ENCODE measurements at regions not wholly inside any gene's neighbourhood (a gene's known extent, or its start where the extent isn't known, plus 50 kb on each side); places are given as distances from the start of the nearest gene placed in this dataset.
"Not testable (repeated sequence)": the region's sequence is repeated elsewhere in the genome, so short reads cannot be mapped to it uniquely, and the experiment has no call there.

DNA sequence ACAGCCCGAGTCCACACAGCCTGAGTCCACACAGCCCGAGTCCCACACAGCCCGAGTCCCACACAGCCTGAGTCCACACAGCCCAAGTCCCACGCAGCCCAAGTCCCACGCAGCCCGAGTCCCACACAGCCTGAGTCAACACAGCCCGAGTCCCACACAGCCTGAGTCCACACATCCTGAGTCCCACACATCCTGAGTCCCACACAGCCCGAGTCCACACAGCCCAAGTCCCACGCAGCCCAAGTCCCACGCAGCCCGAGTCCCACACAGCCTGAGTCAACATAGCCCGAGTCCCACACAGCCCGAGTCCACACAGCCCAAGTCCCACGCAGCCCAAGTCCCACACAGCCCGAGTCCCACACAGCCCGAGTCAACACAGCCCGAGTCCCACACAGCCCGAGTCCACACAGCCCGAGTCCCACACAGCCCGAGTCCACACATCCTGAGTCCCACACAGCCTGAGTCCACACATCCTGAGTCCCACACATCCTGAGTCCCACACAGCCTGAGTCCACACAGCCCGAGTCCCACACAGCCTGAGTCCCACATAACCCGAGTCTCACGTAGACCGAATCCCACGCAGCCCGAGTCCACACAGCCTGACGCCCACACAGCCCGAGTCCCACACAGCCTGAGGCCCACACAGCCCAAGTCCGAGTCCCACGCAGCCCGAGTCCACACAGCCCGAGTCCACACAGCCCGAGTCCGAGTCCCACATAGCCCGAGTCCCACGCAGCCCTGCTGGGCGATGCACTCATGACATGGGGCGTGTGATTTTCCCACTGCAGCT lies 60.6 kb upstream of the SMOC2 start:
- not testable (repeated sequence) for H3K9me3 ChIP-seq (replicated peaks); H3K27ac ChIP-seq; H3K36me3 ChIP-seq; H3K4me3 ChIP-seq; DNase-seq; H3K4me1 ChIP-seq; H3K27me3 ChIP-seq

- H3K9me3 ChIP-seq (replicated peaks) = no peaks in the 10 kb centered on the region
- no peak for DNase-seq
These were observed 59.9 kb upstream of the SMOC2 start for GRCh38 chr6:168380956-168381605.

GRCh38 chr6:168381726-168382458 lies 59.1 kb upstream of the SMOC2 start:
- H3K4me3 ChIP-seq = no peak overlapping the region
- H3K9me3 ChIP-seq (replicated peaks) = no peaks in the 10 kb centered on the region
- no peak for DNase-seq
- no peaks in the 10 kb centered on the region for H3K4me1 ChIP-seq
- H3K27ac ChIP-seq = no peak overlapping the region
- H3K27me3 ChIP-seq = no peaks in the 10 kb centered on the region; the same call in 1 of the 2 replicates
- H3K36me3 ChIP-seq = no peaks in the 10 kb centered on the region

More at GRCh38 chr6:168380956-168381605, 59.9 kb upstream of the SMOC2 start:
- Histone ChIP-seq H3K4me3 (no peak overlapping the region), H3K4me1 (no peaks in the 10 kb centered on the region), H3K36me3 (no peaks in the 10 kb centered on the region), H3K27ac (no peak overlapping the region), H3K27me3 (no peaks in the 10 kb centered on the region; the same call in 1 of the 2 replicates)

DNA sequence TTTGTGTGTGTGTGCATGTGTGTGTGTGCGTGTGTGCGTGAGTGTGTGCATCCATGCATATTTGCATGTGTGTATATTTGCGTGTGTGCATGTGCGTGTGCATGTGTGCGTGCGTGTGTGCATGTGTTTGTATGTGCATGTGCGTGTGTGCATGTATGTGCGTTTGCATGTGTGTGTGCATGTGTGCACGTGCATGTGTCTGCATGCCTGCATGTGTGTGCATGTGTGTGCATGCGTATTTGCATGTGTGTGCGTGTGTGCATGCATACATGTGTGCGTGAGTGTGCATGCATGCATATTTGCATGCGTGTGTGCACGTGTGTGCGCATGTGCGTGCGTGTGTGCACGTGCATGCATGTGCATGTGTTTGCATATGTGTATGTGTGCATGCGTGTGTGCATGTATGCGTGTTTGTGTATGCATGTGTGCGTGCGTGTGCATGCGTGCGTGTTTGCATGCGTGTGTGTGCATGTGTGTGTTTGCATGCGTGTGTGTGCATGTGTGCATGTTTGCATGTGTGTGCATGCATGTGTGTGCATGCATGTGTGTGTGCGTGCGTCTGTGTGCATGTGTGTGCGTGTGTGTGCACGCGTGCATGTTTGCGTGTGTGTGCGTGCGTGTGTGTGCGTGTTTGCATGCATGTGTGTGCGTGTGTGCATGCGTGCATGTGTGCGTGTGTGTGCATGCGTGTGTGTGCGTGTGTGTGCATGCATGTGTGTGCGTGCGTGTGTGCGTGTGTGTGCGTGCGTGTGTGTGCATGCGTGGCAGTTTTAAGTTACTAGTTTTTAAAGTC lies 57.7 kb upstream of the SMOC2 start:
- Histone ChIP-seq H3K27me3 (no peaks in the 10 kb centered on the region; the same call in 1 of the 2 replicates), H3K27ac (no peak overlapping the region), H3K36me3 (no peaks in the 10 kb centered on the region), H3K4me1 (no peaks in the 10 kb centered on the region), H3K9me3 (replicated peaks) (no peaks in the 10 kb centered on the region), H3K4me3 (no peak overlapping the region)
- no peak for DNase-seq

DNA sequence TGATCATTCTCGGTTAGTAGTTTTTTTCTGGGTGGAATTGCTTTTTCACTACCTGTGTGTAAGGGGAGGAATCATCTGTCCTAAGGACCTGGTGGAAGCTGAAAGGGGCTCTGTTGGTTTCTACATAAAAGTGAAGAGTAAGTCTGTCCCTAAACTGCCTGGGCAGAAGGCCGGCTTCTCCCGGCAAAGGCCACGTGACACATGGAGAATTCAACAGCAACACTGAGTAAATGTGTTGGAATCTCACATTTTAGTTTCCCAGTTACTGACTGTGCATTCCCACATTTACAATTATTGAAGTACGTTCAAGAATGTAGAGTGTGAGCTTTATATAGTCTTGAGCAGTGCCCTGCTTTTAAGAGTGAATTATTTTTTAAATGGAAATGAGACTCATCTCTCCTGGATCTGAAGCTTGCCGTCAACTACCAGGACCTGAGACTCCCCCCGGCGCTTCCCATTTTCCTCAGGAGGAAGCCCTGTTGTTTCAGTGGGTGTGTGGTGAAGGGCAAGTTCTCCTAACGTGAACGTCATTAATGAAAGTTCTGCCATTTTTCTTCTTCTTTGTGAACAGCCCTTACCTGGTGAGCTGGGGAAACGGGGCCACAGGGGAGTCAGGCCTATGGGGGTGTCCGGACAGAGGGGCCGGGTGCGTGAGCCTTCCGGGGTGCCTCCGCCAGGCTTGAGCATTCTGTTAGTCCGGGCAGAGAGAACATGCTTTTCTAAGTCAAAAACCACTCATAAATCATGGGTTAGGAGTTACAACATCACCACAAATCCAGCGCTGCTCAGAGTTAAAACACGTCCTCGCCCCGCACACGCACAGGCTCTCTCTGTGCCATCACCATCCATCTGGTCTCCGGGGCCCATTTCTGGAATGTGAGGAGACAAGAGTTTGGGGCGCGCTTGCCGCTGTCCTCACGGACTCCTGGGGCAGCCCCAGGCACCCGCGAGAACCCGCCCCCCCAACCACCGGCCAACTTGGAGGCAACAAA lies 56.6 kb upstream of the SMOC2 start:
- DNase-seq = no peak
- Histone ChIP-seq H3K27ac (no peak overlapping the region), H3K27me3 (no peaks in the 10 kb centered on the region; the same call in 1 of the 2 replicates), H3K36me3 (no peaks in the 10 kb centered on the region), H3K4me3 (no peak overlapping the region), H3K9me3 (replicated peaks) (no peaks in the 10 kb centered on the region), H3K4me1 (no peaks in the 10 kb centered on the region)

- H3K4me1 ChIP-seq = no peaks in the 10 kb centered on the region
- no peaks in the 10 kb centered on the region for H3K36me3 ChIP-seq
- no peaks in the 10 kb centered on the region for H3K9me3 ChIP-seq (replicated peaks)
- DNase-seq = no peak
- no peaks in the 10 kb centered on the region; the same call in 1 of the 2 replicates for H3K27me3 ChIP-seq
- H3K27ac ChIP-seq = no peak overlapping the region
- no peak overlapping the region for H3K4me3 ChIP-seq
These were observed 55.8 kb upstream of the SMOC2 start for GRCh38 chr6:168385037-168385759.

DNA sequence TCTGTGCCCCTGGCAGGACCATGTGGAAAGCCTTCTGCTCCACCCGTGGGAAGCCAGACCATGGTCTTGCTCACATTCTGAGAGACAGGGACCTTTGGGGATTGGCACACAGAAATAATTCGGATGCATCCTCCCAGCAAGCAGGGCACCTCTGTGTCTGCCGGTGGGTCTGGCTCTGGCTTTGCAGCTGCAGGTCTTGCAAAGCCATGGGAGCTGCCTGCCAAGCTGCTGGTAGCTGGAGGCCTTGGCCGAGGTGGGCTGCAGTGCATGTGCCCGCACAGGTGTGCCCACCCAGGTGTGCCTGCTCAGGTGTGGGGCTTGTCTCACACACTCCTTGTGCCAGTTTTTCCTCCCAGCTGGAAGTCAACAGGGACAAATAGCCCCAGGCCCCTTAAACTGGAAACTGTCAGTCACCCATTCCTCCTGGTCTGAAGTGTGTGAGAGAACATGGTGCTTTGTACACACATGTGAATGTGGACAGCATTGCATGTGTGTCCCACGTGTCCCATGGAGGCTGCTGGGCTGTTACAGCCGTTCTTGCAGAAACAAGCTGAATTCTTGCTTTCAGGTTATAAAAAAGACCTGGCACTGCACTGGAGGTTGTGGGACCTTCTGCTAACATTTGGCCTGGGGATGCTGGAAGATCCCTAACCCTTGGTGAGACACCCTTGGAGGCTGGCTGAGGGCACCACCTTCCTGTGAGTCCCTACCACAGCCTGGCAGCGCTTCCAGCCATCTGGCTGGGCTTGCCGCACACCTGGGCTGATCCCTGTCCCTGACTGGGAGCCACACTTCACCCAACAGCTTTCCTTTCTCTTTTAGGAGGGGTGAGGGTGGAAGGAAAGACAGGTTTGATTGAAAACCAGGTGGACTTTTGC lies 54.9 kb upstream of the SMOC2 start:
- Histone ChIP-seq H3K4me3 (no peak overlapping the region), H3K27me3 (no peaks in the 10 kb centered on the region; the same call in 1 of the 2 replicates), H3K27ac (no peak overlapping the region), H3K4me1 (no peaks in the 10 kb centered on the region), H3K36me3 (no peaks in the 10 kb centered on the region), H3K9me3 (replicated peaks) (no peaks in the 10 kb centered on the region)
- DNase-seq = no peak

- Histone ChIP-seq H3K4me1 (no peaks in the 10 kb centered on the region), H3K27ac (no peak overlapping the region), H3K27me3 (no peaks in the 10 kb centered on the region; the same call in 1 of the 2 replicates), H3K4me3 (no peak overlapping the region), H3K9me3 (replicated peaks) (no peaks in the 10 kb centered on the region), H3K36me3 (no peaks in the 10 kb centered on the region)
- no peak for DNase-seq
These were observed 54.0 kb upstream of the SMOC2 start for GRCh38 chr6:168386973-168387372.

- no peaks in the 10 kb centered on the region for H3K36me3 ChIP-seq
- no peaks in the 10 kb centered on the region for H3K4me1 ChIP-seq
- H3K9me3 ChIP-seq (replicated peaks) = no peaks in the 10 kb centered on the region
- no peak for DNase-seq
- H3K27me3 ChIP-seq = no peaks in the 10 kb centered on the region; the same call in 1 of the 2 replicates
- no peak overlapping the region for H3K4me3 ChIP-seq
- H3K27ac ChIP-seq = no peak overlapping the region
These were observed 53.6 kb upstream of the SMOC2 start for GRCh38 chr6:168387426-168387825.

DNA sequence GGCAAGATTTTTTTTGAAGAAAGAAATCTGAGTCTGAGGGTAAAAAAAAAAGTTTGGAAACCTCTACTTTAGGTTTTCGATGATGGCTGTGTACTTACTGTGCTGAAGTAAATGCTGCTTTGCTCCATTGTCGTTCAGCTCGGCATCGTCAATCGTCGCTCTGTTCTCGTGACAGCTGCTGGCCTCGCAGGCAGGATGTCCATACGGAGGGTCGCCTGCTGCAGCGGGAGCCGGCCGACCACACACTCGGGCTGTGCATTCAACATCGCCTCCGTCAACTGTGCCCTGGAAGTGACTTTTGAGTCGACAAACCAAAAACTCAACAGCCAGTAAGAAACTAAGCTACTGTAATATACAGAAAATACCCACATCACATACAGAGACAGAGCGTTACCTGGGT lies 53.1 kb upstream of the SMOC2 start:
- Histone ChIP-seq H3K4me1 (no peaks in the 10 kb centered on the region), H3K27me3 (no peaks in the 10 kb centered on the region; the same call in 1 of the 2 replicates), H3K36me3 (no peaks in the 10 kb centered on the region), H3K9me3 (replicated peaks) (no peaks in the 10 kb centered on the region), H3K4me3 (no peak overlapping the region), H3K27ac (no peak overlapping the region)
- no peak for DNase-seq

- H3K4me1 ChIP-seq = no peaks in the 10 kb centered on the region
- no peak overlapping the region for H3K27ac ChIP-seq
- DNase-seq = no peak
- no peaks in the 10 kb centered on the region for H3K9me3 ChIP-seq (replicated peaks)
- H3K27me3 ChIP-seq = peaks cover 1% of the 10 kb centered on the region; the same call in 1 of the 2 replicates
- H3K36me3 ChIP-seq = no peaks in the 10 kb centered on the region
- H3K4me3 ChIP-seq = no peak overlapping the region
These were observed 52.0 kb upstream of the SMOC2 start for GRCh38 chr6:168388641-168389633.

Data from SJCRH30 (cell line).